ENCODE measurements at regions not wholly inside any gene's neighbourhood (a gene's known extent, or its start where the extent isn't known, plus 50 kb on each side); places are given as distances from the start of the nearest gene placed in this dataset.

DNA sequence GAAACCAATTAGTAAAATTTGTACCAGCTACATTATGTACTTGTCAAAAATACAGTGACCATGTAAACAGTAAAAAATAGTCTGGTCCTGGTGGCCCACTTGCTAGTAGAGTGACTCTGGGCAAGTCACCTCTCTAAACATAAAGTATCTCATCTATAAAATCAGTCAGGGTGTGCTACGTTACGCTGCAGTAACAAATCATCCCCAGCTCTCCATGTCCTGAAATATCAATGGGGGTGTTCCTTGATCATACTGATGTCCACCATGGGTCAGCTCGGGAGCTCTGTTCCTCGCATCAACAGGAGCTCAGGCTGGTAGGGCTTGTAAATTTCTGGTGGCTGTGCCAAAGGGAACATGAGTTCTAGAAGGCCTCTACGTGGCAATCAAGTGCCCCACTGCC lies 268.6 kb downstream of the RAB28 start:
- Histone ChIP-seq H3K27ac (ENCODE audit: low read depth in 1 of 2, low read length in 2 of 2) (no peak overlapping the region), H2AFZ (ENCODE audit: insufficient read depth, low read depth, low read length, poor library complexity, severe bottlenecking) (no peak overlapping the region), H3K9ac (ENCODE audit: insufficient read depth, low read length, poor library complexity, severe bottlenecking) (no peak overlapping the region), H3K4me3 (replicated peaks in 1 of 3; ENCODE audit: low read depth in 2 of 3, low read length in 3 of 3) (no peak overlapping the region), H3K4me2 (replicated peaks; ENCODE audit: extremely low read depth, low read length, poor library complexity, severe bottlenecking) (no peak overlapping the region), H3K79me2 (ENCODE audit: insufficient read depth, low read length) (no peaks in the 10 kb centered on the region), H3K4me1 (ENCODE audit: control insufficient read depth in 1 of 2, insufficient read depth in 2 of 2, low read length in 2 of 2) (no peaks in the 10 kb centered on the region), H3K9me3 (replicated peaks in 1 of 2; ENCODE audit: control insufficient read depth in 1 of 2, insufficient read depth in 1 of 2, low read length in 2 of 2) (peaks cover 0 to 5% of the 10 kb centered on the region in 2 donors), H3K36me3 (replicated peaks in 1 of 2; ENCODE audit: control insufficient read depth in 1 of 2, insufficient read depth in 2 of 2, low read length in 2 of 2) (no peaks in the 10 kb centered on the region), H4K20me1 (ENCODE audit: insufficient read depth, low read length) (no peaks in the 10 kb centered on the region), H3K27me3 (ENCODE audit: control insufficient read depth in 2 of 2, insufficient read depth in 2 of 2, low read length in 2 of 2) (no peaks in the 10 kb centered on the region)
- no peak overlapping the region for H3K4me3 Mint-ChIP-seq
- TF ChIP-seq, protein P1, sequence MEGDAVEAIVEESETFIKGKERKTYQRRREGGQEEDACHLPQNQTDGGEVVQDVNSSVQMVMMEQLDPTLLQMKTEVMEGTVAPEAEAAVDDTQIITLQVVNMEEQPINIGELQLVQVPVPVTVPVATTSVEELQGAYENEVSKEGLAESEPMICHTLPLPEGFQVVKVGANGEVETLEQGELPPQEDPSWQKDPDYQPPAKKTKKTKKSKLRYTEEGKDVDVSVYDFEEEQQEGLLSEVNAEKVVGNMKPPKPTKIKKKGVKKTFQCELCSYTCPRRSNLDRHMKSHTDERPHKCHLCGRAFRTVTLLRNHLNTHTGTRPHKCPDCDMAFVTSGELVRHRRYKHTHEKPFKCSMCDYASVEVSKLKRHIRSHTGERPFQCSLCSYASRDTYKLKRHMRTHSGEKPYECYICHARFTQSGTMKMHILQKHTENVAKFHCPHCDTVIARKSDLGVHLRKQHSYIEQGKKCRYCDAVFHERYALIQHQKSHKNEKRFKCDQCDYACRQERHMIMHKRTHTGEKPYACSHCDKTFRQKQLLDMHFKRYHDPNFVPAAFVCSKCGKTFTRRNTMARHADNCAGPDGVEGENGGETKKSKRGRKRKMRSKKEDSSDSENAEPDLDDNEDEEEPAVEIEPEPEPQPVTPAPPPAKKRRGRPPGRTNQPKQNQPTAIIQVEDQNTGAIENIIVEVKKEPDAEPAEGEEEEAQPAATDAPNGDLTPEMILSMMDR (IDR thresholded peaks at IDR 0.05) = no peak
- WGBS (ENCODE audit: insufficient coverage) = 100% methylated on average over 1 of the region's 5 CpGs
- no peak overlapping the region for H3K27ac Mint-ChIP-seq
- H3K4me1 Mint-ChIP-seq = no peaks in the 10 kb centered on the region
- peaks cover 6 to 20% (median 10%) of the 10 kb centered on the region in 7 donors for H3K9me3 Mint-ChIP-seq
- no peak for DNase-seq
- intact Hi-C loops (cut with micrococcal nuclease) = no loop called here
- H3K27me3 Mint-ChIP-seq (ENCODE audit: low read depth in 3 of 3) = peaks cover 0 to 2% (median 0%) of the 10 kb centered on the region in 3 donors
- no peaks in the 10 kb centered on the region for H3K36me3 Mint-ChIP-seq

DNA sequence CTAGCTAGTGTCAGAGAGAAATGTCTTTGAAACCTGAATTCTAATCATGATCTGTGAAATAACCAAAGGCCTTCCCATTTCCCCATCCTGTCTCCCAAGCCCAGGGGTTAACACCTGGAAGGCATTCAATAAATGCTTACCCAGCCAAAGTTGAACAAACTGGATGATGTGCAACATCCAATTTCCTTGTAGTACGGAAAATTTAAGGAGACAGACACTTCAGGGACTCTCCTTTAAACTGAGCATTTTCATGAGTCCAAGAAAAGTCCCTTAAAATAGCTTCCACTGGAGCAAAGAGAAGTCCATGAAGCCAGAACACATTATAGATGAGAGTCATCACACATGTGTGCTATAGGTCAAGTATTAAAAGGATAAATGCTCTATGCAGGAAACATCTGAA lies 271.2 kb downstream of the RAB28 start:
- 100% methylated on average over 1 of the region's 1 CpG for WGBS (ENCODE audit: insufficient coverage)
- DNase-seq = no peak
- no peaks in the 10 kb centered on the region for H4K20me1 ChIP-seq (ENCODE audit: insufficient read depth, low read length)
- H3K9me3 ChIP-seq (replicated peaks in 1 of 2; ENCODE audit: control insufficient read depth in 1 of 2, insufficient read depth in 1 of 2, low read length in 2 of 2) = peaks cover 3 to 14% of the 10 kb centered on the region in 2 donors
- Mint-ChIP-seq H3K4me3 (no peak overlapping the region), H3K27ac (no peak overlapping the region), H3K36me3 (no peaks in the 10 kb centered on the region), H3K27me3 (ENCODE audit: low read depth in 3 of 3) (no peaks in the 10 kb centered on the region), H3K9me3 (peaks cover 10 to 32% (median 13%) of the 10 kb centered on the region in 7 donors), H3K4me1 (no peaks in the 10 kb centered on the region)
- intact Hi-C loops (cut with micrococcal nuclease) = no loop called here
- no peaks in the 10 kb centered on the region for H3K36me3 ChIP-seq (replicated peaks in 1 of 2; ENCODE audit: control insufficient read depth in 1 of 2, insufficient read depth in 2 of 2, low read length in 2 of 2)
- no peak overlapping the region for H3K4me3 ChIP-seq (replicated peaks in 1 of 3; ENCODE audit: low read depth in 2 of 3, low read length in 3 of 3)
- H3K4me2 ChIP-seq (replicated peaks; ENCODE audit: extremely low read depth, low read length, poor library complexity, severe bottlenecking) = no peak overlapping the region
- no peak overlapping the region for H2AFZ ChIP-seq (ENCODE audit: insufficient read depth, low read depth, low read length, poor library complexity, severe bottlenecking)
- TF ChIP-seq, protein P1 (IDR thresholded peaks at IDR 0.05) = no peak
- H3K27ac ChIP-seq (ENCODE audit: low read depth in 1 of 2, low read length in 2 of 2) = no peak overlapping the region
- H3K4me1 ChIP-seq (ENCODE audit: control insufficient read depth in 1 of 2, insufficient read depth in 2 of 2, low read length in 2 of 2) = no peaks in the 10 kb centered on the region
- H3K79me2 ChIP-seq (ENCODE audit: insufficient read depth, low read length) = no peaks in the 10 kb centered on the region
- no peaks in the 10 kb centered on the region for H3K27me3 ChIP-seq (ENCODE audit: control insufficient read depth in 2 of 2, insufficient read depth in 2 of 2, low read length in 2 of 2)
- H3K9ac ChIP-seq (ENCODE audit: insufficient read depth, low read length, poor library complexity, severe bottlenecking) = no peak overlapping the region
